Stimulated activated naive CD4-positive, alpha-beta T cell (primary cell): ENCODE measurements at regions not wholly inside any gene's neighbourhood (a gene's known extent, or its start where the extent isn't known, plus 50 kb on each side); places are given as distances from the start of the nearest gene placed in this dataset.
A peak's percentile ranks its signal among the peaks of the same experiment; 100 is the strongest.

Experiments
- DNase-seq, 6 experiments: peaks; one replicate each; lab custom pipeline; 2025; lab: John Stamatoyannopoulos, UW

- no peak for DNase-seq
These were observed 79.6 kb upstream of the IFNG-AS1 start for GRCh38 chr12:67909681-67910080.

- no peak for DNase-seq
These were observed 78.6 kb upstream of the IFNG-AS1 start for GRCh38 chr12:67910360-67911274.

GRCh38 chr12:67911275-67911600 is 78.0 kb upstream of the IFNG-AS1 start:
- no peak for DNase-seq

- no peak for DNase-seq
These were observed 77.5 kb upstream of the IFNG-AS1 start for GRCh38 chr12:67911789-67912188.

- no peak for DNase-seq
These were observed 73.9 kb upstream of the IFNG-AS1 start for GRCh38 chr12:67915335-67915851.

GRCh38 chr12:67916266-67916970 is 72.8 kb upstream of the IFNG-AS1 start:
- no peak for DNase-seq

GRCh38 chr12:67917811-67918210 is 71.4 kb upstream of the IFNG-AS1 start:
- no peak for DNase-seq

GRCh38 chr12:67918441-67918840 is 70.8 kb upstream of the IFNG-AS1 start:
- DNase-seq, result no peak

GRCh38 chr12:67919406-67919805 is 69.8 kb upstream of the IFNG-AS1 start:
- DNase-seq, result no peak

GRCh38 chr12:67920413-67920812 is 68.8 kb upstream of the IFNG-AS1 start:
- DNase-seq, result no peak

- no peak for DNase-seq
These were observed 68.0 kb upstream of the IFNG-AS1 start for GRCh38 chr12:67921286-67921685.

GRCh38 chr12:67922245-67922644 is 67.0 kb upstream of the IFNG-AS1 start:
- no peak for DNase-seq

- no peak for DNase-seq
These were observed 64.2 kb upstream of the IFNG-AS1 start for GRCh38 chr12:67925077-67925476.

- DNase-seq, result no peak
These were observed 63.7 kb upstream of the IFNG-AS1 start for GRCh38 chr12:67925552-67925951.

- no peak for DNase-seq
These were observed 63.2 kb upstream of the IFNG-AS1 start for GRCh38 chr12:67926063-67926462.

- no peak for DNase-seq
These were observed 61.9 kb upstream of the IFNG-AS1 start for GRCh38 chr12:67927324-67927723.

GRCh38 chr12:67927815-67928214 is 61.4 kb upstream of the IFNG-AS1 start:
- no peak for DNase-seq

GRCh38 chr12:67928621-67929383 is 60.4 kb upstream of the IFNG-AS1 start:
- no peak for DNase-seq

GRCh38 chr12:67929384-67929772 is 59.9 kb upstream of the IFNG-AS1 start:
- no peak for DNase-seq

- peak in 1 of 6 experiments; percentile 2 for DNase-seq
These were observed 51.4 kb upstream of the IFNG-AS1 start for GRCh38 chr12:67937822-67938221.
